ENCODE measurements at regions not wholly inside any gene's neighbourhood (a gene's known extent, or its start where the extent isn't known, plus 50 kb on each side); places are given as distances from the start of the nearest gene placed in this dataset.

GRCh38 chr4:84441758-84442377 lies 57.2 kb downstream of the NKX6-1 start:
- no peak for DNase-seq (ENCODE audit: low read depth in 4 of 4, low spot score in 3 of 4)

- DNase-seq (ENCODE audit: low read depth in 4 of 4, low spot score in 3 of 4) = no peak
These were observed 59.1 kb downstream of the NKX6-1 start for GRCh38 chr4:84439996-84440395.

GRCh38 chr4:84436812-84437211 lies 62.3 kb downstream of the NKX6-1 start:
- no peak for DNase-seq (ENCODE audit: low read depth in 4 of 4, low spot score in 3 of 4)

- DNase-seq (ENCODE audit: low read depth in 4 of 4, low spot score in 3 of 4) = no peak
These were observed 64.7 kb downstream of the NKX6-1 start for GRCh38 chr4:84434344-84434743.

- DNase-seq (ENCODE audit: low read depth in 4 of 4, low spot score in 3 of 4) = no peak
These were observed 65.4 kb downstream of the NKX6-1 start for GRCh38 chr4:84433633-84434222.

GRCh38 chr4:84432713-84433112 lies 66.4 kb downstream of the NKX6-1 start:
- DNase-seq (ENCODE audit: low read depth in 4 of 4, low spot score in 3 of 4) = no peak

- DNase-seq (ENCODE audit: low read depth in 4 of 4, low spot score in 3 of 4) = no peak
These were observed 78.5 kb downstream of the NKX6-1 start for GRCh38 chr4:84420608-84421007.

- DNase-seq (ENCODE audit: low read depth in 4 of 4, low spot score in 3 of 4) = no peak
These were observed 79.9 kb downstream of the NKX6-1 start for GRCh38 chr4:84419201-84419600.

GRCh38 chr4:84417997-84418709 lies 80.9 kb downstream of the NKX6-1 start:
- DNase-seq (ENCODE audit: low read depth in 4 of 4, low spot score in 3 of 4) = no peak

GRCh38 chr4:84413976-84414375 lies 85.1 kb downstream of the NKX6-1 start:
- DNase-seq (ENCODE audit: low read depth in 4 of 4, low spot score in 3 of 4) = no peak

GRCh38 chr4:84413480-84413879 lies 85.6 kb downstream of the NKX6-1 start:
- no peak for DNase-seq (ENCODE audit: low read depth in 4 of 4, low spot score in 3 of 4)

GRCh38 chr4:84412062-84412461 lies 87.0 kb downstream of the NKX6-1 start:
- DNase-seq (ENCODE audit: low read depth in 4 of 4, low spot score in 3 of 4) = no peak

- DNase-seq (ENCODE audit: low read depth in 4 of 4, low spot score in 3 of 4) = no peak
These were observed 91.3 kb downstream of the NKX6-1 start for GRCh38 chr4:84407554-84408407.

- no peak for DNase-seq (ENCODE audit: low read depth in 4 of 4, low spot score in 3 of 4)
These were observed 95.4 kb downstream of the NKX6-1 start for GRCh38 chr4:84403656-84404055.

- DNase-seq (ENCODE audit: low read depth in 4 of 4, low spot score in 3 of 4) = no peak
These were observed 97.3 kb downstream of the NKX6-1 start for GRCh38 chr4:84401701-84402306.

- DNase-seq (ENCODE audit: low read depth in 4 of 4, low spot score in 3 of 4) = no peak
These were observed 104.7 kb downstream of the NKX6-1 start for GRCh38 chr4:84394386-84394785.

- no peak for DNase-seq (ENCODE audit: low read depth in 4 of 4, low spot score in 3 of 4)
These were observed 106.0 kb downstream of the NKX6-1 start for GRCh38 chr4:84392951-84393590.

GRCh38 chr4:84389406-84389805 lies 109.7 kb downstream of the NKX6-1 start:
- no peak for DNase-seq (ENCODE audit: low read depth in 4 of 4, low spot score in 3 of 4)

- DNase-seq (ENCODE audit: low read depth in 4 of 4, low spot score in 3 of 4) = no peak
These were observed 113.9 kb downstream of the NKX6-1 start for GRCh38 chr4:84385203-84385602.

GRCh38 chr4:84384801-84385200 lies 114.3 kb downstream of the NKX6-1 start:
- DNase-seq (ENCODE audit: low read depth in 4 of 4, low spot score in 3 of 4) = no peak
